HL-60 (cell line): ENCODE measurements at regions not wholly inside any gene's neighbourhood (a gene's known extent, or its start where the extent isn't known, plus 50 kb on each side); places are given as distances from the start of the nearest gene placed in this dataset.

Source experiments
- DNase-seq, 2 experiments: peaks; one replicate each; pipeline ENCODE4 v3.0.0-alpha.2; 2010 to 2020; ENCODE audit warnings: low read depth in 1 of 2, low spot score in 1 of 2
- H3K27ac ChIP-seq: fragments of 250-450 bp; sonication (Bioruptor Pico); replicated peaks from 2 replicates; pipeline ENCODE4 v1.5.1; 2020; ENCODE audit warnings: mild to moderate bottlenecking, moderate library complexity
- H3K27me3 ChIP-seq: fragments of 250-450 bp; sonication (Bioruptor Pico); 2 replicates; pipeline ENCODE4 v1.5.1; 2021; ENCODE audit warnings: mild to moderate bottlenecking, moderate library complexity; ENCODE audit not compliant: insufficient read depth, poor library complexity, severe bottlenecking
- H3K4me3 ChIP-seq: replicated peaks from 2 replicates; pipeline ENCODE4 v1.5.1; 2011; ENCODE audit warnings: mild to moderate bottlenecking, control low read depth, low read length; ENCODE audit not compliant: insufficient read depth
- CTCF ChIP-seq: IDR thresholded peaks from one replicate; pipeline ENCODE4 v1.5.1; 2011; ENCODE audit warnings: low read length, control low read depth, inconsistent platforms; ENCODE audit not compliant: insufficient read depth
- GABPA ChIP-seq: IDR thresholded peaks from 2 replicates; pipeline ENCODE4 v1.6.1; 2012; ENCODE audit warnings: low read depth
- POLR2AphosphoS5 ChIP-seq: IDR thresholded peaks from 2 replicates; pipeline ENCODE4 v1.6.1; 2012; ENCODE audit warnings: low read depth
- REST ChIP-seq: IDR thresholded peaks from 2 replicates; pipeline ENCODE4 v1.6.1; 2012; ENCODE audit warnings: low read depth; ENCODE audit not compliant: insufficient replicate concordance
- SPI1 ChIP-seq: IDR thresholded peaks from 2 replicates; pipeline ENCODE4 v1.6.1; 2012; ENCODE audit warnings: low read depth, mild to moderate bottlenecking, borderline replicate concordance

- TF ChIP-seq POLR2AphosphoS5: no peak
These were observed 139.0 kb upstream of the ITGA1 start for GRCh38 chr5:52648726-52649125.

DNA sequence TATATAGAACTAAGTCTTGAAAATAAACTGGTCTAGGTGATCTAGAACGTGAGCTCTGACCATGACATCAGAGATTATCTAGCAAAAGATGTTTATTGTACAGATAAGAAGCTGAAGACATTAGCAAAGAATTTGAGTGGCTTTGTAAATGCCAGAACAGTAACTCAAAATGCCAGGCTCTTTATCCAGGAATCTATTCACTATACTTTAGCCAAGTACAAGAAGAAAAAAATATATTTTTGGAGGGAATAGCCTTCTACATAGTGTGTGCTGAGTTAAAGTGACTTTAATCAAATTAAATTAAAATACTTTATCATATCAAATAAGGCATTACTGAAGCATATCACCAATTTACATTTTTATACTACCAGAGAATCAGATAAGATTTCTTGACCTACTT is 132.6 kb upstream of the ITGA1 start:
- TF ChIP-seq CTCF (no peak), REST (no peak), POLR2AphosphoS5 (no peak), SPI1 (no peak), GABPA (no peak)
- Histone ChIP-seq H3K27me3 (peaks cover 3% of the 10 kb centered on the region), H3K4me3 (no peak overlapping the region), H3K27ac (no peak overlapping the region)
- DNase-seq: no peak

More at GRCh38 chr5:52648726-52649125, 139.0 kb upstream of the ITGA1 start:
- no peaks in the 10 kb centered on the region for H3K27me3 ChIP-seq
- H3K27ac ChIP-seq: no peak overlapping the region
- no peak for DNase-seq
- no peak overlapping the region for H3K4me3 ChIP-seq

DNA sequence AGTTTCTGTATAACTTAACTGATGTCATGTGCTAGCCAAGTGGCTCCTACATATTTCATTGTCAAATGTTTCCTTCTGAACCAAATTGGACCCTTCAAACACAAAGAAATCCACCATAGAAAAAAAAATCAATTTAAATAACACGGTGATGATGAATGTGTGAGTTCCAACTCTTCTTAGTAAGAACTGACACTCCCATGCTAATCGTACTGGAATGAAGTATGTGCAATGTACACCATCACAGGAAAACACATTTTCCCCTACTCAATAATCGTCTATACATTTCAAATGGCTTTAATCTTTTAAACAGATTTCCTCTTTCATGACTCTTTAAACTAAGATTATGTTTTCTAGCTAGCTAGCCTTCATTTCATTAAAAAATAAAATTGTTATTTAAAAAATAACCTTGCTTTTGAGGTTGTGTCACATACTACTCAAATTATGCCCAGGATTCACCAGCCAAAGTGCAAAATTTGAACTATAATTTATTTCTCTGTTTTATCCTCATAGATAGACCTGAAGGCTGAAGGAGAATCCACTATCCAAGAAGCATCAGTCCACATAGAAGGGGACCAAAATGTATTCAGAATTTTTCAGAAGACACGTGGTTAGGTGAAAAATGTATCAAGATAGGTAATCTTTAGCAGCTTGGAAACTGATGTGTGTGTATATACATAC is 131.0 kb upstream of the ITGA1 start:
- no peak for DNase-seq
- Histone ChIP-seq H3K4me3 (no peak overlapping the region), H3K27ac (no peak overlapping the region), H3K27me3 (peaks cover 3% of the 10 kb centered on the region)
- TF ChIP-seq GABPA (no peak), POLR2AphosphoS5 (no peak), CTCF (no peak), REST (no peak), SPI1 (no peak)

DNA sequence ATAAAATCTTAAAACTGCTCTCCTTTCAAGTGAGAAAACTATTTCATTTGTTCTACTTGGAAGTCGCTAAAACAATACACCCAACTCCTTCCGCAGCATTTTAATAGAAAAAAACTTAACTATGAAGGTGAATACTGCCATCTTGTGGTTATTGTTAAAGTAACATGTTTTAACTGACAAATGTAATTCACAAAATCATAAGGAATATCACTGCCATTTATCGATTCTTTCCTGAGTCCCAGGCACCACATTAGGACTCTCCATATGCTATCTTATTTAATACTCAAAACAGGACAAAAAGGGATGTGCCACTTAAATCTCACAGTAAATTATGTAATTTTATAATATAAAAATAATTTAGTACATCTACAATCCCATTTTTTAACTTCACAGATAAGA is 130.5 kb upstream of the ITGA1 start:
- no peak overlapping the region for H3K4me3 ChIP-seq
- TF ChIP-seq REST: no peak
- TF ChIP-seq GABPA: no peak
- no peak for TF ChIP-seq POLR2AphosphoS5
- TF ChIP-seq CTCF: no peak
- TF ChIP-seq SPI1: no peak
- no peak for DNase-seq
- no peak overlapping the region for H3K27ac ChIP-seq
- H3K27me3 ChIP-seq: peaks cover 3% of the 10 kb centered on the region
